Stimulated activated CD4-positive, alpha-beta T cell treated with anti-CD3 and anti-CD28 coated beads, Interleukin-1b, Interleukin-23, amount 100 ng/mL, for 48 hours (primary cell): ENCODE measurements at regions not wholly inside any gene's neighbourhood (a gene's known extent, or its start where the extent isn't known, plus 50 kb on each side); places are given as distances from the start of the nearest gene placed in this dataset.

Experiments
- DNase-seq: peaks from one replicate; pipeline ENCODE4 v3.0.0-alpha.2; 2020

- DNase-seq: no peak
Observed at GRCh38 chr6:147043994-147044477, 160.2 kb upstream of the STXBP5 start.

GRCh38 chr6:147046141-147046877, 157.9 kb upstream of the STXBP5 start:
- no peak for DNase-seq

- no peak for DNase-seq
Observed at GRCh38 chr6:147048930-147049329, 155.3 kb upstream of the STXBP5 start.

GRCh38 chr6:147053311-147053921, 150.8 kb upstream of the STXBP5 start:
- DNase-seq: no peak

- no peak for DNase-seq
Observed at GRCh38 chr6:147054158-147054557, 150.1 kb upstream of the STXBP5 start.

- DNase-seq: no peak
Observed at GRCh38 chr6:147054871-147055270, 149.3 kb upstream of the STXBP5 start.

GRCh38 chr6:147055821-147056392, 148.3 kb upstream of the STXBP5 start:
- DNase-seq: no peak

- DNase-seq: no peak
Observed at GRCh38 chr6:147057188-147057587, 147.0 kb upstream of the STXBP5 start.

- no peak for DNase-seq
Observed at GRCh38 chr6:147057705-147058342, 146.4 kb upstream of the STXBP5 start.

- no peak for DNase-seq
Observed at GRCh38 chr6:147058786-147059385, 145.3 kb upstream of the STXBP5 start.

- no peak for DNase-seq
Observed at GRCh38 chr6:147060636-147061035, 143.6 kb upstream of the STXBP5 start.

- no peak for DNase-seq
Observed at GRCh38 chr6:147061252-147061651, 143.0 kb upstream of the STXBP5 start.

GRCh38 chr6:147063469-147064031, 140.7 kb upstream of the STXBP5 start:
- no peak for DNase-seq

GRCh38 chr6:147065786-147066185, 138.4 kb upstream of the STXBP5 start:
- DNase-seq: no peak

GRCh38 chr6:147067184-147067583, 137.0 kb upstream of the STXBP5 start:
- DNase-seq: no peak

- DNase-seq: no peak
Observed at GRCh38 chr6:147071776-147072175, 132.4 kb upstream of the STXBP5 start.

- no peak for DNase-seq
Observed at GRCh38 chr6:147075381-147075780, 128.8 kb upstream of the STXBP5 start.

- DNase-seq: no peak
Observed at GRCh38 chr6:147077251-147077650, 127.0 kb upstream of the STXBP5 start.

- DNase-seq: no peak
Observed at GRCh38 chr6:147078106-147078505, 126.1 kb upstream of the STXBP5 start.

- no peak for DNase-seq
Observed at GRCh38 chr6:147078602-147079001, 125.6 kb upstream of the STXBP5 start.

- DNase-seq: no peak
Observed at GRCh38 chr6:147080225-147080624, 124.0 kb upstream of the STXBP5 start.

GRCh38 chr6:147081076-147081609, 123.1 kb upstream of the STXBP5 start:
- DNase-seq: no peak

- no peak for DNase-seq
Observed at GRCh38 chr6:147087641-147088040, 116.6 kb upstream of the STXBP5 start.
